Coronary artery (tissue), 2 donors: ENCODE measurements at regions not wholly inside any gene's neighbourhood (a gene's known extent, or its start where the extent isn't known, plus 50 kb on each side); places are given as distances from the start of the nearest gene placed in this dataset.

ENCODE experiments used
- DNase-seq: peaks from one replicate; pipeline ENCODE4 v3.0.0-alpha.2; 2017; ENCODE audit warnings: low spot score
- H3K27ac ChIP-seq, 2 donors: fragments of 200-600 bp; sonication (generic); one replicate each; pipeline ENCODE4 v1.5.1; 2016 to 2019
- H3K4me3 ChIP-seq: fragments of 200-600 bp; sonication (generic); 2 replicates; pipeline ENCODE4 v1.5.1; 2016; ENCODE audit warnings: mild to moderate bottlenecking, moderate library complexity
- TF ChIP-seq, protein P1 (sequence below): fragments of 200-600 bp; sonication (generic); IDR thresholded peaks from one replicate; pipeline ENCODE4 v1.5.1; 2019; ENCODE audit warnings: antibody characterized with exemption

DNA sequence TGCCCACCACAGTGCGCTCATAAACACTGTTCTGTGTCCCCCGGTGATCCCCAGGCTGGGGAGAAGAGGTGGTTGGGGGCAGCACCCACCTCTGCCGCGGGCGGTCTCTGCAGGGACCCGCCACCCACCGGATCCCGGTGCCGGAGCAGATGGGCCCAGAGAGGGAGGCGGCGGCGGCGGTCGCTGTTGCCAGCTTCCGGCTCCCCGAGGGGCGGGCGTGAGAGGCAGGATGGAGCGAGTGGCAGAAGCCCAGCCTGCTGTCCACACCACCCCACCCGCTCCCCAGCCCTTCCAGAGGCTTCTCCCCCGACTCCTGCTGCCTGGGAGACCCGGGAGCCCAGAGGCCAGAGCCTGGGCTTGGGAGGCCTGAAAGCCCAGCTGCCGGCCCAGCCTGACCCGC, 142.6 kb upstream of the CIBAR2 start:
- no peak overlapping the region for H3K27ac ChIP-seq
- no peak overlapping the region for H3K4me3 ChIP-seq
- TF ChIP-seq, protein P1, sequence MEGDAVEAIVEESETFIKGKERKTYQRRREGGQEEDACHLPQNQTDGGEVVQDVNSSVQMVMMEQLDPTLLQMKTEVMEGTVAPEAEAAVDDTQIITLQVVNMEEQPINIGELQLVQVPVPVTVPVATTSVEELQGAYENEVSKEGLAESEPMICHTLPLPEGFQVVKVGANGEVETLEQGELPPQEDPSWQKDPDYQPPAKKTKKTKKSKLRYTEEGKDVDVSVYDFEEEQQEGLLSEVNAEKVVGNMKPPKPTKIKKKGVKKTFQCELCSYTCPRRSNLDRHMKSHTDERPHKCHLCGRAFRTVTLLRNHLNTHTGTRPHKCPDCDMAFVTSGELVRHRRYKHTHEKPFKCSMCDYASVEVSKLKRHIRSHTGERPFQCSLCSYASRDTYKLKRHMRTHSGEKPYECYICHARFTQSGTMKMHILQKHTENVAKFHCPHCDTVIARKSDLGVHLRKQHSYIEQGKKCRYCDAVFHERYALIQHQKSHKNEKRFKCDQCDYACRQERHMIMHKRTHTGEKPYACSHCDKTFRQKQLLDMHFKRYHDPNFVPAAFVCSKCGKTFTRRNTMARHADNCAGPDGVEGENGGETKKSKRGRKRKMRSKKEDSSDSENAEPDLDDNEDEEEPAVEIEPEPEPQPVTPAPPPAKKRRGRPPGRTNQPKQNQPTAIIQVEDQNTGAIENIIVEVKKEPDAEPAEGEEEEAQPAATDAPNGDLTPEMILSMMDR, result no peak
- DNase-seq, result no peak

DNA sequence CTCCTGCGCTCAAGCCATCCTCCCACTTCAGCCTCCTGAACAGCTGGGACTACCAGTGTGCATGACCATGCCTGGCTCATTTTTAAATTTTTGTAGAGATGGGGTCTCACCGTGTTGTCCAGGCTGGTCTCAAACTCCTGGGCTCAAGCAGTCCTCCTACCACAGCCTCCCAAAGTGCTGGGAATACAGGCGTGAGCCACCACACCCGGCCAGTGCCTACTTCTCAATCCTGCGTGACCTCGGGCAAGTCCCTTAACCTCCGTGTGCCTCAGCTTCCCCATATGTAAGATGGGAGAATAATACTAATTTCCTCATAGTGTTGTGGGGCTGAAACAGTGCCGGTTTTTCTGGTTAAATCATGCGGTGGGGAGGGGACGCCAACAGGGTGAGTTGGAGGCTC, 143.5 kb upstream of the CIBAR2 start:
- no peak overlapping the region for H3K27ac ChIP-seq
- DNase-seq, result no peak
- TF ChIP-seq, protein P1, result no peak
- no peak overlapping the region for H3K4me3 ChIP-seq

DNA sequence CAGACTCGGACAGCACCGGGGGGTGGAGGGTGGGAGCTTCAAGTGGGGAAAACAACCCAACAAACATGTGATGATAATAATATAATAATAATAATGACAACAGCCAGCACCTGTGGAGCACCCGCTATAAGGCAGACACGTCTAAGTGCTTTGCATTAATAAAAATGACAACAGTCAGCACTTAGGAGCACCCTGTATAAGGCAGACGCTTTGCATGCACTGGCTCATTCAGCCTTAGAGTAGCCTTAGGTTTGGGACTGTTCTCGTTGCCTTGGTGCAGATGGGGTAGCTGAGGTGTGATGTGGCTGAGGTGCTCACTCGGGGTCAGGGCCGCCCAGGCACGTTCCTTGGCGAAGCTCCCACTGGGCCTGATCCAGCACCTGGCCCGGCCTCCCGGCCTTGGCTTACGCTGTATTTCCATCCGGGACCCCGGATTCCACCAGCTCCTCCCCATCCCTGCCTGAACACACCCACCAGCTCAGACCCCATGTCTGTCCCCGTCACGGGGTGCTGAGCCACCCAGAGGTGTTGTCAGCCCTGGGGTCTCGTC, 144.0 kb upstream of the CIBAR2 start:
- Histone ChIP-seq H3K27ac (no peak overlapping the region), H3K4me3 (no peak overlapping the region)
- DNase-seq, result no peak
- TF ChIP-seq, protein P1, result no peak

DNA sequence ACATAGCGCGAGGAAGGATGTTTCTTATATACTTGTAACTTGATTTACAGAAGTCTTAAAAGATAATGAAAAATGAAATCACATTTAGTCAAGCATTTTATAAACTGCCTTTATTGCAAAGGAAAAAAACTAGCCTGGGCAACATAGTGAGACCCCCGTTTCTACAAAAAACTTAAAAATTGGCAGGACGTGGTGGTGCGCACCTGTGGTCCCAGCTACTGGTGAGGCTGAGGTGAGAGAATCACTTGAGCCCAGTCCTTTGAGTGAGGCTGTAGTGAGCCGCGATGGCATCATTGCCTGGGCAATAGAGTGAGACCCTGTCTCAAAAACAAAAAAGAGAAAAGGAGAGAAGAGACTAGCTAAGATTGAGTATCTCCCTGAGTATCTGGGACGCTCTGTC, 145.2 kb upstream of the CIBAR2 start:
- DNase-seq, result no peak
- no peak overlapping the region for H3K4me3 ChIP-seq
- no peak overlapping the region for H3K27ac ChIP-seq
- TF ChIP-seq, protein P1, result no peak

DNA sequence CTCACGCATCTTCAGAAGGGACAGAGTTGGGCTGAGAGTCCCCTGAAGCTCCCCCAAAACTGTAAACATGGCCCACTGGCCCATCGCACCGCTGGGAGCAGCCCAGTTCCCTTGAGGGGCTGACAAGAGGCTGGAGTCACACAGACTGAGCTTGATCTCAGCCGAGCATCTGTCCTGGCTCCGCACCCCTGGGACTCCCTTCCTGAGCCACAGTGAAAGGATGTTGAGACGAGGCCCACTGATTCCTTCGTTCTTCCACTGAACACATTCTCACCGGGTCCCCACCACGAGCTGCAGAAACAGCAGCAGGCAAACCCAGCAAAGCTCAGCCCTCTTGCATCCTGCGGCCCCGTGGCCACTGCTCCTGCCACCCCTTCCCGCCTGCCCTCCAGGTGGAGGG, 145.9 kb upstream of the CIBAR2 start:
- Histone ChIP-seq H3K4me3 (no peak overlapping the region), H3K27ac (no peak overlapping the region)
- TF ChIP-seq, protein P1, result no peak
- no peak for DNase-seq

DNA sequence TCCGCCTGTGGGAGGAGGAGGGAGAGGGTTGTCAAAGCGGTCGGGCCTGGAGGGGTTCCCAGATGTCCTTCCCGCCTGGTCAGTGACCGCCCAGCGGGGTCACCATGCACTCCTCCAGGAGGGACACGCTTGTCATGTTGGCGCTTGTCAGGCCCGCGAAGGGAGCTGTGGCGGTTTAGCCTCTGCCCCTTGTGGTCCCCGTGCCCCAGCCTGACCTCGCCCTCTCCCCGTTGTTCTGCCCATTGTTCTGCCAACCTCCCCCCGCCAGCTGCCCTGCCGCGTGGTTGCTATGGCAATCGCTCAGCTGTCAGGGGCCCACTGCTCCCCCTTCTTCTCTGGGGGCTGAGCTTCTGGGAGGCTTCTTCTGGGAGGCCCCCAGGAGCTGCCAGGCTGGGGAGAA, 146.4 kb upstream of the CIBAR2 start:
- no peak for DNase-seq
- TF ChIP-seq, protein P1, result no peak
- H3K4me3 ChIP-seq, result no peak overlapping the region
- H3K27ac ChIP-seq, result no peak overlapping the region

DNA sequence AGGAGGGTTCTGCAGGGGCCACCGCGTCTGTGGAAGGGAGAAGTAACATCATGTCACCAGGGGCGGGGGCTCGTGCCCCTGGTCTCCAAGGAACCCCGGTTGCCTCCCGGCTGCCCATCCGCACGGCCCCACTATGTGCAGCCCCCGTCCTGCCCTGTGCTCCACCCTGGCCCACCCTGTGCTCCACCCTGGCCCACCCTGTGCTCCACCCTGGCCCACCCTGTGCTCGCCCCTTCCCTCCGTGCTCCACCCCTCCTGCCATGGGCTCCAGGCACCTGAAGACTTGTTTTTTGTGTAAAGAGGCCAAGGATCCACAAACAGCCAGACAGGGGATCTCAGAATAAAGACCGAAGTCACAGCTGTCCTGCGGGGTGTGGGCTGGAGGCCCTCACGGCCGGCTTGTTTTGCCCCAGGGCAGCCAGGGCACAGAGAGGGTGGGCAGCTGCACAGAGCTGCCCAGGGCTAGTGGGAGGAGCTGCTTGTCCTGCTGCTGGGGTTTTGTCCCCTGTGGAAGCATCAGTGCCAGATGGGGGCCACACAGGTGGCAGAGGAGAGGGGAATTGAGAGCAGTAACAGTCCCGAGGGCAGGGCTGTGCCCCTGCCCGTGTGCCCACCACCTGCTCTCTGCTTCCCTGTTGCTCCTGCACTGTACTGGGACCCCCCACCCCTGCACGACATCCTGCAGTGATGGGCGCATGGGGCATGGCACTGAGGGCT, 147.0 kb upstream of the CIBAR2 start:
- DNase-seq, result no peak
- Histone ChIP-seq H3K4me3 (no peak overlapping the region), H3K27ac (no peak overlapping the region)
- TF ChIP-seq, protein P1, result no peak
